ENCODE measurements at regions not wholly inside any gene's neighbourhood (a gene's known extent, or its start where the extent isn't known, plus 50 kb on each side); places are given as distances from the start of the nearest gene placed in this dataset.

- peaks cover 5% of the 10 kb centered on the region for H3K9me3 Mint-ChIP-seq
- no peaks in the 10 kb centered on the region for H3K4me1 Mint-ChIP-seq (ENCODE audit: low read depth)
- H3K36me3 Mint-ChIP-seq (ENCODE audit: insufficient read depth), result no peaks in the 10 kb centered on the region
- no peak overlapping the region for H3K4me3 Mint-ChIP-seq
- no peak for ATAC-seq
- H3K27me3 Mint-ChIP-seq (ENCODE audit: low read depth), result no peaks in the 10 kb centered on the region
- DNase-seq, result no peak
Observed at GRCh38 chr4:45876235-45876890, 247.5 kb downstream of the GABRG1 start.

DNA sequence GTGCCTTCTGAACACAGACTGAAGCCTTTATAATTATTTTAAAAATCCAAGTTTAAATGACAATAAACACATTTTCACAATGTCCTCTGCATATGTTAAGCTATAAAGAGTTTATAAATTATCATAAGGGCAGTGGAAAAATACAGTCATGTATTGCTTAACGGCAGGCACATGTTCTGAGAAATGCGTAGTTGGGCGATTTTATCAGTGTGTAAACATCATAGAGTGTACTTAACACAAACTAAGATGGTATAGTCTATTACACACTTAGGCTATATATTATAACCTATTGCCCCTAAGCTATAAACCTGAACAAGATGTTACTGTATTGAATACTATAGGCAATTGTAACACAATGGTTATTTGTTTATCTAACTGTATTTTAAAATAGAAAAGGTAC is 254.7 kb downstream of the GABRG1 start:
- no peak for DNase-seq
- ATAC-seq, result no peak
- peaks cover 4% of the 10 kb centered on the region for H3K9me3 Mint-ChIP-seq
- H3K4me3 Mint-ChIP-seq, result no peak overlapping the region
- H3K36me3 Mint-ChIP-seq (ENCODE audit: insufficient read depth), result no peaks in the 10 kb centered on the region
- H3K4me1 Mint-ChIP-seq (ENCODE audit: low read depth), result no peaks in the 10 kb centered on the region
- no peaks in the 10 kb centered on the region for H3K27me3 Mint-ChIP-seq (ENCODE audit: low read depth)

- Mint-ChIP-seq H3K27me3 (ENCODE audit: low read depth) (no peaks in the 10 kb centered on the region), H3K36me3 (ENCODE audit: insufficient read depth) (no peaks in the 10 kb centered on the region), H3K4me1 (ENCODE audit: low read depth) (no peaks in the 10 kb centered on the region), H3K4me3 (no peak overlapping the region), H3K9me3 (peaks cover 4% of the 10 kb centered on the region)
- no peak for ATAC-seq
- DNase-seq, result no peak
Observed at GRCh38 chr4:45865781-45866180, 258.1 kb downstream of the GABRG1 start.

DNA sequence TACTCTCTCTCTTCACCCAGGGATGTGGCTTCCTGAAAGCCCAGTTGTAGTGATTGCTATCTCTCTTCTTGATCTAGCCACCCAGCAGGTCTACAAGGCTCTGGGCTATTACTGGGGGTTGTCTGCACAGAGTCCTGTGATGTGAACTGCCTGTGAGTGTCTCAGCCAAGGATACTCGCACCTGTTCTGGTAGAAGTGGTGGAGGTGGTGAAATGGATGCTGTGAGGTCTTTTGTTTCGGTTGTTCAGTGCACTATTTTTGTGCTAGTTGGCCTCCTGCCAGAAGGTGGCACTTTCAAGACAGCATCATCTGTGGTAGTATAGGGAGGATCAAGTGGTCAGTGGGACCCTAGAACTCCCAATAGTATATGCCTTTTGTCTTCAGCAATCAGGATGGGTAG is 268.0 kb downstream of the GABRG1 start:
- Mint-ChIP-seq H3K36me3 (ENCODE audit: insufficient read depth) (no peaks in the 10 kb centered on the region), H3K4me3 (no peak overlapping the region), H3K27me3 (ENCODE audit: low read depth) (no peaks in the 10 kb centered on the region), H3K9me3 (peaks cover 18% of the 10 kb centered on the region), H3K4me1 (ENCODE audit: low read depth) (no peaks in the 10 kb centered on the region)
- DNase-seq (no peak), ATAC-seq (no peak)

GRCh38 chr4:45846016-45846415 is 277.8 kb downstream of the GABRG1 start:
- ATAC-seq (no peak), DNase-seq (no peak)
- Mint-ChIP-seq H3K36me3 (ENCODE audit: insufficient read depth) (no peaks in the 10 kb centered on the region), H3K9me3 (peaks cover 4% of the 10 kb centered on the region), H3K27me3 (ENCODE audit: low read depth) (no peaks in the 10 kb centered on the region), H3K4me3 (no peak overlapping the region), H3K4me1 (ENCODE audit: low read depth) (no peaks in the 10 kb centered on the region)

GRCh38 chr4:45841791-45842190 is 282.1 kb downstream of the GABRG1 start:
- no peaks in the 10 kb centered on the region for H3K36me3 Mint-ChIP-seq (ENCODE audit: insufficient read depth)
- no peaks in the 10 kb centered on the region for H3K4me1 Mint-ChIP-seq (ENCODE audit: low read depth)
- H3K9me3 Mint-ChIP-seq, result peaks cover 4% of the 10 kb centered on the region
- H3K4me3 Mint-ChIP-seq, result no peak overlapping the region
- ATAC-seq, result no peak
- no peaks in the 10 kb centered on the region for H3K27me3 Mint-ChIP-seq (ENCODE audit: low read depth)
- DNase-seq, result no peak

- Mint-ChIP-seq H3K4me3 (no peak overlapping the region), H3K9me3 (peaks cover 18% of the 10 kb centered on the region), H3K4me1 (ENCODE audit: low read depth) (no peaks in the 10 kb centered on the region), H3K27me3 (ENCODE audit: low read depth) (no peaks in the 10 kb centered on the region), H3K36me3 (ENCODE audit: insufficient read depth) (no peaks in the 10 kb centered on the region)
- no peak for ATAC-seq
- no peak for DNase-seq
Observed at GRCh38 chr4:45831692-45832091, 292.2 kb downstream of the GABRG1 start.

DNA sequence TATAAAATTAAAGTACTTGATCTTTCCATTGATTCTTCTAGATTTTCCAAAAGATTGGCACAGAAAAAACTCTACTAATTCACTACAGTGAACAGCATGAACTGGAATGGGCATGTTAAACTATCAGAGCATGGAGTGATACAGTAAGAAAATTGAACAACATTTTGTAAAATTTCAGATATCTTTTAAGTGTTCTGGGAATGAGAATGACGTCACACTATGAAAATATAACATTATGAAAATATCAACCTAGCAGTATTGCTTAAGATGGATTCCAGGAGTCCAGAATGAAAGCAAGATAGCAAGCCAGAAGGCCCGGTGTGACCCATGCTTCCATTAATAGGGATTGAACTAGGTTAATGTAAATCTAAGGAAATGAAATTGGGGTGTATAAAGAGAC is 319.9 kb downstream of the GABRG1 start:
- DNase-seq, result no peak
- Mint-ChIP-seq H3K27me3 (ENCODE audit: low read depth) (no peaks in the 10 kb centered on the region), H3K36me3 (ENCODE audit: insufficient read depth) (no peaks in the 10 kb centered on the region), H3K9me3 (peaks cover 16% of the 10 kb centered on the region), H3K4me1 (ENCODE audit: low read depth) (no peaks in the 10 kb centered on the region), H3K4me3 (no peak overlapping the region)
- ATAC-seq, result no peak

- peaks cover 17% of the 10 kb centered on the region for H3K9me3 Mint-ChIP-seq
- ATAC-seq, result no peak
- no peaks in the 10 kb centered on the region for H3K27me3 Mint-ChIP-seq (ENCODE audit: low read depth)
- H3K36me3 Mint-ChIP-seq (ENCODE audit: insufficient read depth), result no peaks in the 10 kb centered on the region
- no peak for DNase-seq
- no peak overlapping the region for H3K4me3 Mint-ChIP-seq
- H3K4me1 Mint-ChIP-seq (ENCODE audit: low read depth), result no peaks in the 10 kb centered on the region
Observed at GRCh38 chr4:45795135-45795534, 328.7 kb downstream of the GABRG1 start.

GRCh38 chr4:45778514-45778913 is 345.3 kb downstream of the GABRG1 start:
- ATAC-seq (no peak), DNase-seq (no peak)
- peaks cover 11% of the 10 kb centered on the region for H3K9me3 Mint-ChIP-seq
- no peaks in the 10 kb centered on the region for H3K4me1 Mint-ChIP-seq (ENCODE audit: low read depth)
- H3K4me3 Mint-ChIP-seq, result no peak overlapping the region
- no peaks in the 10 kb centered on the region for H3K27me3 Mint-ChIP-seq (ENCODE audit: low read depth)
- H3K36me3 Mint-ChIP-seq (ENCODE audit: insufficient read depth), result no peaks in the 10 kb centered on the region

DNA sequence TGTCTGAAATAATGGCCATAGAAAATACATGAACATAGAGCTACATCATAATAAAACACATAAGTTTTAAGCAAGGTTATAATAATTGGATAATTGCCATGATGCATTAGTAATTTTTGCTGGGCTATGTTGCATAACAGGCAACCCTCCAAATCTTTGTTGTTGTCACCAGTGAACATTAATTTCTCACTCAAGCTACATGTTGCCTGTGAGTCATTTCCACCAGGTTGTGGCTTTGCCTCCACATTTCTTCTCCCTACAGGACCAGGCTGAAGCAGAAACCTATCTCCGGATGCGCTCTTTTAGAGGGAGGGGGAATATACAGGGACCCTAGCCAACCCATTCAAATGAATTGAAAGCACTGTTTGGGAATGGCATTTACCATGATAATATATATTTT is 347.7 kb downstream of the GABRG1 start:
- Mint-ChIP-seq H3K36me3 (ENCODE audit: insufficient read depth) (no peaks in the 10 kb centered on the region), H3K4me1 (ENCODE audit: low read depth) (no peaks in the 10 kb centered on the region), H3K27me3 (ENCODE audit: low read depth) (no peaks in the 10 kb centered on the region), H3K4me3 (no peak overlapping the region), H3K9me3 (peaks cover 11% of the 10 kb centered on the region)
- DNase-seq (no peak), ATAC-seq (no peak)

DNA sequence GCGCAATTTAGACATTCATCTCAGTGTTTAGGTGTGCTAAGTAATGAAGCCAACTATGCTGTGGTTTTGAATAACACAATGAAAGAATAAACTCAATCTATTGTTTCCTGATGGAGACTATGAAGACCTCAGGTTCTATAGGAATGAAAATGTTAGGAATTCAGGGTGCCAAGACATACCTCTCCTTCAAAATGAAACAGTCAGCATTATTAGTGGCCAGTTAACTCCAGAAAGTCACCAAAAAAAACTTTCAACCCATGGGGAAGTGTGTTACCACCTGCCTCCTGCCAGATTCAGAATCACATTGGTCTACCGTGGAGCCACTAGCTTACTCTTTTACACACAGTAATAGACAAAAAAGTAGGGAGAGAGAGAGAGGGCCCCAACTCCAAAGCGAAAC is 352.9 kb downstream of the GABRG1 start:
- Mint-ChIP-seq H3K9me3 (peaks cover 4% of the 10 kb centered on the region), H3K36me3 (ENCODE audit: insufficient read depth) (no peaks in the 10 kb centered on the region), H3K4me3 (no peak overlapping the region), H3K4me1 (ENCODE audit: low read depth) (no peaks in the 10 kb centered on the region), H3K27me3 (ENCODE audit: low read depth) (no peaks in the 10 kb centered on the region)
- ATAC-seq (no peak), DNase-seq (no peak)

GRCh38 chr4:45765521-45765920 is 358.3 kb downstream of the GABRG1 start:
- DNase-seq (no peak), ATAC-seq (no peak)
- Mint-ChIP-seq H3K4me3 (no peak overlapping the region), H3K36me3 (ENCODE audit: insufficient read depth) (no peaks in the 10 kb centered on the region), H3K27me3 (ENCODE audit: low read depth) (no peaks in the 10 kb centered on the region), H3K9me3 (peaks cover 6% of the 10 kb centered on the region), H3K4me1 (ENCODE audit: low read depth) (no peaks in the 10 kb centered on the region)

GRCh38 chr4:45751877-45752530 is 371.9 kb downstream of the GABRG1 start:
- H3K36me3 Mint-ChIP-seq (ENCODE audit: insufficient read depth), result no peaks in the 10 kb centered on the region
- no peaks in the 10 kb centered on the region for H3K27me3 Mint-ChIP-seq (ENCODE audit: low read depth)
- DNase-seq, result no peak
- ATAC-seq, result no peak
- no peak overlapping the region for H3K4me3 Mint-ChIP-seq
- no peaks in the 10 kb centered on the region for H3K4me1 Mint-ChIP-seq (ENCODE audit: low read depth)
- H3K9me3 Mint-ChIP-seq, result peaks cover 8% of the 10 kb centered on the region

GRCh38 chr4:45750721-45751120 is 373.1 kb downstream of the GABRG1 start:
- no peaks in the 10 kb centered on the region for H3K4me1 Mint-ChIP-seq (ENCODE audit: low read depth)
- no peak overlapping the region for H3K4me3 Mint-ChIP-seq
- H3K9me3 Mint-ChIP-seq, result peaks cover 8% of the 10 kb centered on the region
- DNase-seq (no peak), ATAC-seq (no peak)
- no peaks in the 10 kb centered on the region for H3K27me3 Mint-ChIP-seq (ENCODE audit: low read depth)
- H3K36me3 Mint-ChIP-seq (ENCODE audit: insufficient read depth), result no peaks in the 10 kb centered on the region

Measured in activated T-cell treated with anti-CD3 and anti-CD28 coated beads, Interleukin-2, amount 50 U/mL, for 4 hours (primary cell).